Tibial nerve (tissue), 4 donors: ENCODE measurements at regions not wholly inside any gene's neighbourhood (a gene's known extent, or its start where the extent isn't known, plus 50 kb on each side); places are given as distances from the start of the nearest gene placed in this dataset.

ENCODE experiments used
- DNase-seq, 2 donors: peaks; one replicate each; pipeline ENCODE4 v3.0.0-alpha.2; 2019; ENCODE audit warnings: low spot score in 2 of 2
- H3K27ac ChIP-seq, 4 donors: fragments of 200-600 bp; sonication (generic) in 3 of 4; one replicate each; pipeline ENCODE4 v1.5.1; 2017 to 2019; ENCODE audit warnings: mild to moderate bottlenecking in 1 of 4
- H3K27me3 ChIP-seq, 2 donors: fragments of 200-600 bp; sonication (generic) in 1 of 2; one replicate each; pipeline versions ENCODE4 v1.5.1 to v1.6.0; 2017 to 2019
- H3K36me3 ChIP-seq, 3 donors: fragments of 200-600 bp; sonication (generic); one replicate each; pipeline ENCODE4 v1.5.1; 2018 to 2019
- H3K4me1 ChIP-seq, 4 donors: fragments of 200-600 bp; sonication (generic) in 3 of 4; one replicate each; pipeline ENCODE4 v1.5.1; 2017 to 2019
- H3K4me3 ChIP-seq, 4 donors: fragments of 200-600 bp; sonication (generic) in 3 of 4; one replicate each; pipeline ENCODE4 v1.5.1; 2017 to 2019; ENCODE audit warnings: mild to moderate bottlenecking in 1 of 4, moderate library complexity in 1 of 4
- H3K9me3 ChIP-seq, 4 donors: fragments of 200-600 bp; sonication (generic) in 3 of 4; one replicate each; pipeline ENCODE4 v1.5.1; 2017 to 2019
- EP300 ChIP-seq, 2 donors: sonication (generic); formaldehyde crosslinking; IDR thresholded peaks; one replicate each; pipeline ENCODE4 v1.6.1; 2017; ENCODE audit warnings: antibody characterized with exemption in 2 of 2, mild to moderate bottlenecking in 1 of 2
- POLR2A ChIP-seq, 2 donors: fragments of 450-650 bp; IDR thresholded peaks; one replicate each; pipeline ENCODE4 v1.6.1; 2017; ENCODE audit warnings: antibody characterized with exemption in 2 of 2, mild to moderate bottlenecking in 2 of 2, moderate library complexity in 2 of 2
- WGBS, 2 donors: methylation state at CpG; one replicate each; pipeline ENCODE4 v1.1.5; 2018; 5-methylcytosine and 5-hydroxymethylcytosine counted together
- TF ChIP-seq, protein P1 (sequence below), 5 experiments: fragments of 200-600 bp in 3 of 5; fragments of 450-650 bp in 2 of 5; sonication (generic) in 3 of 5; IDR thresholded peaks; one replicate each; pipeline ENCODE4 v1.5.1; 2016 to 2019; ENCODE audit warnings: antibody characterized with exemption in 5 of 5, mild to moderate bottlenecking in 3 of 5, moderate library complexity in 2 of 5

DNA sequence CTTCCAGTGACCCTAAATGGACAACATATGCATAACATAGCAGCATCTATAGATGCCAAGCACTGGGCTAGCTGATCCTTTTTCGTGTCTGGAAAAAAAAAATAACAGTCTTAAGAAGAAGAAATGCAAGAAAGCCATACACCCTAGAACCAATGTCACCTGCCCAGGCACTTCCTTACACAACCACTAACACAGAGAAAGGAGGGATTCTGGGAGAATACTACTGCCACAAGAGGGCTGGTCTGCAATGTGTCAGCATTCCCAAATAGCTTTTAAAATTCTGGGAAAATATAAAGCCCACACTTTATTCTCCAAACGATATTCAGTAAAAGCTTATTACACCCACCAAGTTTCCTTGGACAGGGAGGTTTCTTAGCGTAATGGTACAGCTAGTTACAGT is 271.2 kb downstream of the TBL1XR1 start:
- no peak overlapping the region for H3K4me3 ChIP-seq
- H3K36me3 ChIP-seq: no peaks in the 10 kb centered on the region
- no peaks in the 10 kb centered on the region for H3K4me1 ChIP-seq
- H3K27ac ChIP-seq: no peak overlapping the region
- no peaks in the 10 kb centered on the region for H3K9me3 ChIP-seq
- no peaks in the 10 kb centered on the region for H3K27me3 ChIP-seq
- WGBS, 2 donors: 63 to 65% methylated on average over 3 of the region's 3 CpGs
- DNase-seq: no peak
- TF ChIP-seq, protein P1, sequence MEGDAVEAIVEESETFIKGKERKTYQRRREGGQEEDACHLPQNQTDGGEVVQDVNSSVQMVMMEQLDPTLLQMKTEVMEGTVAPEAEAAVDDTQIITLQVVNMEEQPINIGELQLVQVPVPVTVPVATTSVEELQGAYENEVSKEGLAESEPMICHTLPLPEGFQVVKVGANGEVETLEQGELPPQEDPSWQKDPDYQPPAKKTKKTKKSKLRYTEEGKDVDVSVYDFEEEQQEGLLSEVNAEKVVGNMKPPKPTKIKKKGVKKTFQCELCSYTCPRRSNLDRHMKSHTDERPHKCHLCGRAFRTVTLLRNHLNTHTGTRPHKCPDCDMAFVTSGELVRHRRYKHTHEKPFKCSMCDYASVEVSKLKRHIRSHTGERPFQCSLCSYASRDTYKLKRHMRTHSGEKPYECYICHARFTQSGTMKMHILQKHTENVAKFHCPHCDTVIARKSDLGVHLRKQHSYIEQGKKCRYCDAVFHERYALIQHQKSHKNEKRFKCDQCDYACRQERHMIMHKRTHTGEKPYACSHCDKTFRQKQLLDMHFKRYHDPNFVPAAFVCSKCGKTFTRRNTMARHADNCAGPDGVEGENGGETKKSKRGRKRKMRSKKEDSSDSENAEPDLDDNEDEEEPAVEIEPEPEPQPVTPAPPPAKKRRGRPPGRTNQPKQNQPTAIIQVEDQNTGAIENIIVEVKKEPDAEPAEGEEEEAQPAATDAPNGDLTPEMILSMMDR (IDR thresholded peaks at IDR 0.05): no peak
- TF ChIP-seq EP300 (IDR thresholded peaks at IDR 0.05) (no peak), POLR2A (IDR thresholded peaks at IDR 0.05) (no peak)

DNA sequence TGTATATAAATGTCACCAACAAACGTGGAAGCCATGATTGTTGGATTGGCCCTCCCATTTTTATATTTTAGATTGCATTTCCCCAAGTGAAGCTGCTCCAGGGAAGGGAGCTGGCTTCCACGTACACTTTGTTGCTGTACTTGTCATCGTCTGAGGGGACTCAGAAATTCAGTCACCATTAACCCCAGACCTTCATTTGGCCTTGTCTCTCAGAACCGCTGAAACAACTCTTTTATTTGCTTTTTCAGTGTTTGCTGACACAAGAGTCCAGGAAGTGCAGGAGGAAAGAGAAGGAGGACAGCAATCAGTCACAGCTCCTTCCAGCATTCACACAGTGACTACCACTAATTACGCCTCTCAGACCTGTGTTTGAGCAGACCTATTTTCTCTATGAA is 276.5 kb downstream of the TBL1XR1 start:
- Histone ChIP-seq H3K9me3 (no peaks in the 10 kb centered on the region), H3K27ac (no peak overlapping the region), H3K36me3 (no peaks in the 10 kb centered on the region), H3K4me1 (no peaks in the 10 kb centered on the region), H3K27me3 (no peaks in the 10 kb centered on the region), H3K4me3 (no peak overlapping the region)
- WGBS, 2 donors: 38 to 53% methylated on average over 5 of the region's 5 CpGs
- no peak for TF ChIP-seq POLR2A (IDR thresholded peaks at IDR 0.05)
- no peak for TF ChIP-seq EP300 (IDR thresholded peaks at IDR 0.05)
- TF ChIP-seq, protein P1 (IDR thresholded peaks at IDR 0.05): no peak
- no peak for DNase-seq

DNA sequence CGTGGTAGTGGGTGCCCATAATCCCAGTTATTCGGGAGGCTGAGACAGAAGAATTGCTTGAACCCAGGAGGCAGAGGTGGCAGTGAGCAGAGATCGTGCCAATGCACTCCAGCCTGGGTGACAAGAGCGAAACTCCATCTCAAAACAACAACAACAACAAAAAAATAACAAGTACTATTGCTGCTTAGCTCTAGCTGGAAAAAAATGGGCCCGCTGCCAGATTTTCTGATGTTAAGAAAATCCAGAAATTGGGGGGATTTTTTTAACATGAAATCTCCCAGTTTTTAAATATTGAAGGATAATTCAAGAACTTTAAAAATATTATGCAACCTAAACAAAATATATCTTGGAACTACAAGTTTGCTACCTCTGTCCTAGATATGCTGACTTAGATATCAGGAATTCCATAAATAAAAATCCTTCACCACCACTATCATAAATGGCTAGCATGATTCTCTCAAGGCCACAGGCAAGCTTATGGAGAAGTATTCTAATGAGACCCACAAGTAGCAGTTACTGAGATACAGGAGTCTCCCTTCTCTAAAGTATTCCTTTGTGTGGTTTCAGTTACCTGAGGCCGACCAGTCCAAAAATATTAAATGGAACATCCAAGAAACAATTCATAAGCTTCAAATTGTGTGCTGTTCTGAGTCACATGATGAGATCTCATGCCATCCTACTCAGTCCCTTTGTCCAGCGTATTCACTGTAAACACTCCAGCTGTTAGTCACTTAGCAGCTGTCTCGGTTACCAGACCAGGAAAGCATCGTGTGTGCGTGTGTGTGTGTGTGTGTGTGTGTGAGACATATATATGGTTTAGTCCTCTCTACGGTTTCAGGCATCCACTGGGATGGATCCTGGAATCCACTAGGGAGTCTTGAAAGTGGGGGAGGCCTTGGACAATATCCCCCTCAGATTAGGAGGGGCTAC is 277.2 kb downstream of the TBL1XR1 start:
- H3K27me3 ChIP-seq: no peaks in the 10 kb centered on the region
- TF ChIP-seq, protein P1 (IDR thresholded peaks at IDR 0.05): no peak

DNA sequence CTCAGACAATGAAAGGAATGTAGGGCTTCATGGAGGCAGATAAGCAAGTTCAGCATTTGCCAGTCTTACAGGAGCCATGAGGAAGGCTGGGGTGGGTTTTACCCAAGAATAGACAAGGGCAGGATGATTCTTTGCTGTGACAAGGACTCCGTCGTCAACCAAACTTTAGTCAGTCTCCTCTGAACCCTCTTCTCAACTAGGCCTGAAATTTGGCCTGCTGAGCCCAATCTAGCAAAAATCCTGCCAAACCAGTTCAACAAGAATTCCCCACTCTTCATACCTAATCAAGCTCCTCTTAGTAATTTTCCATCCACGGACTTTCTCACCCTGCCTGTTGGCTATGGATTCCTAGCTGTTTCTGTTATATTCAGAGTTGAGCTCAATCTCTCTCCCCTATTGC is 280.5 kb downstream of the TBL1XR1 start:
- Histone ChIP-seq H3K27me3 (no peaks in the 10 kb centered on the region), H3K36me3 (no peaks in the 10 kb centered on the region), H3K9me3 (no peaks in the 10 kb centered on the region), H3K4me3 (no peak overlapping the region), H3K27ac (no peak overlapping the region), H3K4me1 (no peaks in the 10 kb centered on the region)
- DNase-seq: no peak
- TF ChIP-seq POLR2A (IDR thresholded peaks at IDR 0.05) (no peak), EP300 (IDR thresholded peaks at IDR 0.05) (no peak)
- TF ChIP-seq, protein P1 (IDR thresholded peaks at IDR 0.05): no peak
- 86 to 89% methylated on average over 3 of the region's 3 CpGs for WGBS, 2 donors

More for the DNA sequence above, 277.2 kb downstream of the TBL1XR1 start:
- H3K4me1 ChIP-seq: no peaks in the 10 kb centered on the region
- H3K36me3 ChIP-seq: no peaks in the 10 kb centered on the region
- DNase-seq: no peak
- H3K9me3 ChIP-seq: no peaks in the 10 kb centered on the region
- H3K27ac ChIP-seq: no peak overlapping the region
- WGBS, 2 donors: 67 to 80% methylated on average over 10 to 11 of the region's 11 CpGs
- no peak overlapping the region for H3K4me3 ChIP-seq

DNA sequence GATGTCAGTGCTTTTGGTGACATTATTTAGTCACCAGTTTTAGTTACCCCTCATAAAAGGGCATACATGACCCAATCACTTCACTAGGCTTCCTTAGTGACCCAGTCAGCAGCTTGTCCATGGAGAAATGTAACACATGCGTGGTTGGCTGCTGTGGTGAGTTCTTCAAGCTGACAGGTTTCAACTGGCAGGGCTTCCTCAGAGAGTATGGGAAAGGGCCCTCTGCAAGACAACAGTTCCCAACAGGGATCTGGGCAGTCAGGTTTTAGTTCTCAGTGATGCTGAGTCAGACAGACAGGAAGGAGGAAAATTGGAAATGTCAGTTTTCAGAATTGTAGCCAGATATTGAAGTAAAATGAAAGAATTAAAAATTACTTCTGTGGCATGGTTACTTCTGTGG is 282.5 kb downstream of the TBL1XR1 start:
- no peaks in the 10 kb centered on the region for H3K36me3 ChIP-seq
- H3K4me3 ChIP-seq: no peak overlapping the region
- 79 to 100% methylated on average over 1 of the region's 1 CpG for WGBS, 2 donors
- TF ChIP-seq, protein P1 (IDR thresholded peaks at IDR 0.05): no peak
- TF ChIP-seq POLR2A (IDR thresholded peaks at IDR 0.05) (no peak), EP300 (IDR thresholded peaks at IDR 0.05) (no peak)
- H3K27me3 ChIP-seq: no peaks in the 10 kb centered on the region
- no peaks in the 10 kb centered on the region for H3K9me3 ChIP-seq
- DNase-seq: no peak
- H3K4me1 ChIP-seq: no peaks in the 10 kb centered on the region
- H3K27ac ChIP-seq: no peak overlapping the region
